Smooth muscle cell (in vitro differentiated cells): ENCODE measurements at regions not wholly inside any gene's neighbourhood (a gene's known extent, or its start where the extent isn't known, plus 50 kb on each side); places are given as distances from the start of the nearest gene placed in this dataset.

Experiments
- DNase-seq: peaks from one replicate; lab custom pipeline; 2025; ENCODE audit not compliant: unreplicated experiment; lab: John Stamatoyannopoulos, UW
- H2AFZ ChIP-seq: fragments of 200-600 bp; sonication (generic); 2 replicates; pipeline ENCODE4 v1.6.0; 2016; ENCODE audit warnings: antibody characterized with exemption, low read depth, mild to moderate bottlenecking
- H3F3A ChIP-seq: fragments of 200-600 bp; sonication (generic); 2 replicates; pipeline ENCODE4 v1.6.0; 2017; ENCODE audit warnings: antibody characterized with exemption, low read depth
- H3K27ac ChIP-seq: fragments of 200-600 bp; sonication (generic); 2 replicates; pipeline ENCODE4 v1.5.1; 2016; ENCODE audit warnings: low read depth, mild to moderate bottlenecking
- H3K27me3 ChIP-seq: fragments of 200-600 bp; sonication (generic); 2 replicates; pipeline ENCODE4 v1.6.1; 2016; ENCODE audit warnings: low read depth, mild to moderate bottlenecking
- H3K36me3 ChIP-seq: fragments of 200-600 bp; sonication (generic); 2 replicates; pipeline ENCODE4 v1.5.1; 2016; ENCODE audit warnings: low read depth
- H3K4me1 ChIP-seq: fragments of 200-600 bp; sonication (generic); 2 replicates; pipeline ENCODE4 v1.5.1; 2016; ENCODE audit warnings: low read depth
- H3K4me2 ChIP-seq: fragments of 200-600 bp; sonication (generic); 2 replicates; pipeline ENCODE4 v1.6.0; 2016; ENCODE audit warnings: mild to moderate bottlenecking
- H3K4me3 ChIP-seq: fragments of 200-600 bp; sonication (generic); 2 replicates; pipeline ENCODE4 v1.5.1; 2016; ENCODE audit warnings: mild to moderate bottlenecking
- H3K79me2 ChIP-seq: fragments of 200-600 bp; sonication (generic); 2 replicates; pipeline ENCODE4 v1.6.0; 2016; ENCODE audit warnings: low read depth, mild to moderate bottlenecking
- H3K9ac ChIP-seq: fragments of 200-600 bp; sonication (generic); 2 replicates; pipeline ENCODE4 v1.6.0; 2016; ENCODE audit warnings: low read depth
- H3K9me3 ChIP-seq: fragments of 200-600 bp; sonication (generic); replicated peaks from 2 replicates; pipeline ENCODE4 v1.5.1; 2016; ENCODE audit warnings: low read depth
- H4K20me1 ChIP-seq: fragments of 200-600 bp; sonication (generic); 2 replicates; pipeline ENCODE4 v1.6.0; 2016; ENCODE audit warnings: low read depth
- WGBS: methylation state at CpG from one replicate; pipeline ENCODE4 v1.1.7; 2016; ENCODE audit warnings: low lambda C conversion rate; 5-methylcytosine and 5-hydroxymethylcytosine counted together
- TF ChIP-seq, protein P1 (sequence below): fragments of 200-600 bp; sonication (generic); IDR thresholded peaks from 2 replicates; pipeline ENCODE4 v1.5.1; 2017; ENCODE audit warnings: borderline replicate concordance, mild to moderate bottlenecking, antibody characterized with exemption; ENCODE audit not compliant: insufficient read depth, poor library complexity, severe bottlenecking

DNA sequence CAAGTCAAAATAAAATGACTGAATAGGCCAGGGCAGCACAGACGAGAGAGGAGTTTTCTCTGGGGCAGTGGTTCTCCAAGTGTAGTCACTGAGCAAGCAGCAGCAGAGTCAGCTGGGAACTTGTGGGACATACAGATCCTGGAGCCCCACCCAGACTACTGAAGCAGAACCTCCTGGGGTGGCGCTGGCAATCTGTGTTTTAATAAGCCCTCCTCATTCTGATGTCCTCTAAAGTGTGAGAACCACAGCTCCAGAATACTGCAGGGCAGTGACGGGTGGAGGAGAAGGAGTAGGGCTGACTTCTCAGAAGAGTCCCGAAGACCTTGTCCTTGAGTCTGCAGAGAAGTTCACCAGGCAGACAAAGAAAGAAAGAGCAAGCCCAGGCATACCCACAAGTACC lies 251.3 kb upstream of the HES1 start:
- 86% methylated on average over 4 of the region's 4 CpGs for WGBS
- no peak overlapping the region for H3K4me3 ChIP-seq
- no peaks in the 10 kb centered on the region for H3K9me3 ChIP-seq
- no peaks in the 10 kb centered on the region for H3K4me1 ChIP-seq
- H3K9ac ChIP-seq = no peak overlapping the region
- no peak for DNase-seq
- H4K20me1 ChIP-seq = no peaks in the 10 kb centered on the region
- H3K27ac ChIP-seq = no peak overlapping the region
- H3K4me2 ChIP-seq = no peak overlapping the region
- no peaks in the 10 kb centered on the region for H3K79me2 ChIP-seq
- TF ChIP-seq, protein P1, sequence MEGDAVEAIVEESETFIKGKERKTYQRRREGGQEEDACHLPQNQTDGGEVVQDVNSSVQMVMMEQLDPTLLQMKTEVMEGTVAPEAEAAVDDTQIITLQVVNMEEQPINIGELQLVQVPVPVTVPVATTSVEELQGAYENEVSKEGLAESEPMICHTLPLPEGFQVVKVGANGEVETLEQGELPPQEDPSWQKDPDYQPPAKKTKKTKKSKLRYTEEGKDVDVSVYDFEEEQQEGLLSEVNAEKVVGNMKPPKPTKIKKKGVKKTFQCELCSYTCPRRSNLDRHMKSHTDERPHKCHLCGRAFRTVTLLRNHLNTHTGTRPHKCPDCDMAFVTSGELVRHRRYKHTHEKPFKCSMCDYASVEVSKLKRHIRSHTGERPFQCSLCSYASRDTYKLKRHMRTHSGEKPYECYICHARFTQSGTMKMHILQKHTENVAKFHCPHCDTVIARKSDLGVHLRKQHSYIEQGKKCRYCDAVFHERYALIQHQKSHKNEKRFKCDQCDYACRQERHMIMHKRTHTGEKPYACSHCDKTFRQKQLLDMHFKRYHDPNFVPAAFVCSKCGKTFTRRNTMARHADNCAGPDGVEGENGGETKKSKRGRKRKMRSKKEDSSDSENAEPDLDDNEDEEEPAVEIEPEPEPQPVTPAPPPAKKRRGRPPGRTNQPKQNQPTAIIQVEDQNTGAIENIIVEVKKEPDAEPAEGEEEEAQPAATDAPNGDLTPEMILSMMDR = no peak
- H3K36me3 ChIP-seq = no peaks in the 10 kb centered on the region
- H3K27me3 ChIP-seq = no peaks in the 10 kb centered on the region
- H2AFZ ChIP-seq = no peak overlapping the region
- no peaks in the 10 kb centered on the region for H3F3A ChIP-seq

DNA sequence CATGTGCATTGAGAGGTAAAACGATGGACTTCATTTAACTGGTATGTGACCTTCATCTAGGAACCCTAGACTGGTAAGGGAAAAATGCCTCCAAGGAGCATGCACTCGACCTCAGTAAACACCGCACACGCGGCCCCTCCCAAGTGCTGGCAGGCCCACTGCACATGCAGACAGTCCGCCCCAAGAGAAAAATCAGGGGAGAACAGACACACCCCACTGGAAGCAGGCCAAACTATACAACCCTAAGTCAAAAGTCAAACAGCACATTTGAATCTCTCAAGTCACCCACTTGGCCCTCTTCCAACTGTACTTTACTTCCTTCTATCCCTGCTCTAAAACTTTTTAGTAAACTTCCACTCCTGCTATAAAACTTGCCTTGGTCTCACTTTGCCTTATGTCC lies 250.1 kb upstream of the HES1 start:
- H3K36me3 ChIP-seq = no peaks in the 10 kb centered on the region
- no peak overlapping the region for H3K27ac ChIP-seq
- no peaks in the 10 kb centered on the region for H3K27me3 ChIP-seq
- H3K9ac ChIP-seq = no peak overlapping the region
- WGBS = 95% methylated on average over 6 of the region's 6 CpGs
- no peaks in the 10 kb centered on the region for H3K9me3 ChIP-seq
- H4K20me1 ChIP-seq = no peaks in the 10 kb centered on the region
- H3K79me2 ChIP-seq = no peaks in the 10 kb centered on the region
- no peaks in the 10 kb centered on the region for H3K4me1 ChIP-seq
- no peak overlapping the region for H3K4me2 ChIP-seq
- no peak for DNase-seq
- H2AFZ ChIP-seq = no peak overlapping the region
- TF ChIP-seq, protein P1 = no peak
- no peak overlapping the region for H3K4me3 ChIP-seq
- H3F3A ChIP-seq = no peaks in the 10 kb centered on the region

DNA sequence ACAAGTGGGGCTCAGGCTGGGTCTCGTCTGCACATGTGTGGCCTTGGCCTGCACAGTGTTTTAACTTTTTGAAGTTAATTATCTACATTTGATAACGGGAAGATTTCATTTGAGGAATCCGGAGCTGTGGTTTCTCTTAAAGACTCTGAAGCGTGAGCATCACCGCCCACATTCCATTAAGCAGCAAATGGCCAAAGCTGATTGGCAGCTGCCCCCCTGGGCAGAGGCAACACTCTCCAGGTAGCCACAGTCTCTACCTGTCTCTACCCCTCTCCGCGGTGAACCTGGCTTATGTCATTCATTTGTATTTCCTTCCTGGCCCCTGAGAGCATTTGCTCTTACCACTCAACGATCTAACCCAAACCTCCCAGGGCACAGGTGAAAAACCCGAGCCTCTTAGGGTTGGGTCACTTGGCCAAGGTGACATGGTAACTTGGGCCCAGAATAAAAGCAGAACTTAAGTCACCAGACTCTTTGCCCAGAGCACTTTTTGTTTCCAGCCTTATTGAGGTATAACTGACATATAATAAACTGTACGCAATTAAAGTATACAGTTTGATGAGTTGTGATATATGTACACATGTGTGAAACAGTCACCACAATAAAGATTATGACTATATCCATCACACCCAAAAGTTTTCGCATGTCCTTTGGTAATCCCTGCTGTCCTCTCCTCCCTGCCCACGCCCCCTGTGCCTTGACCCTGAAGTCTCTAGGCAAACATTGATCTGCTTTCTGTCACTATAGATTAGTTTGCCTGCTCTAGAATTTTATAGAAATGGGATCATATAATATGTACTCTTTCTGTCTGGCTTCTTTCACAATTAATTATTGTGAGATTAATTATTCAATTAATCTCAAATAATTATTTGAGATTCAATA lies 245.7 kb upstream of the HES1 start:
- DNase-seq = no peak
- H3F3A ChIP-seq = no peaks in the 10 kb centered on the region
- H4K20me1 ChIP-seq = no peaks in the 10 kb centered on the region
- H3K27ac ChIP-seq = no peak overlapping the region
- H3K4me2 ChIP-seq = no peak overlapping the region
- no peak overlapping the region for H2AFZ ChIP-seq
- TF ChIP-seq, protein P1 = no peak
- no peak overlapping the region for H3K4me3 ChIP-seq
- WGBS = 50% methylated on average over 12 of the region's 12 CpGs
- no peaks in the 10 kb centered on the region for H3K79me2 ChIP-seq
- H3K27me3 ChIP-seq = no peaks in the 10 kb centered on the region
- no peaks in the 10 kb centered on the region for H3K36me3 ChIP-seq
- H3K4me1 ChIP-seq = no peaks in the 10 kb centered on the region
- H3K9ac ChIP-seq = no peak overlapping the region
- no peaks in the 10 kb centered on the region for H3K9me3 ChIP-seq
